ENCODE measurements at regions not wholly inside any gene's neighbourhood (a gene's known extent, or its start where the extent isn't known, plus 50 kb on each side); places are given as distances from the start of the nearest gene placed in this dataset.
A peak's percentile ranks its signal among the peaks of the same experiment; 100 is the strongest.

- WGBS, 2 donors (ENCODE audit: low coverage in 1 of 2): 48 to 51% methylated on average over 2 of the region's 2 CpGs
- H3K27ac ChIP-seq: peak overlapping the region; percentile 40 to 73 (median 64)
- no peak overlapping the region for H3K4me3 ChIP-seq
- H3K36me3 ChIP-seq: no peaks in the 10 kb centered on the region
- H3K27me3 ChIP-seq: no peaks in the 10 kb centered on the region
- intact Hi-C loops (cut with DNase I; ENCODE audit: low total_unique reads): no loop called here
- no peak for DNase-seq
- peaks cover 8 to 10% (median 9%) of the 10 kb centered on the region in 4 donors for H3K4me1 ChIP-seq
- in situ Hi-C loops (cut with MboI; ENCODE audit: low pct_ligation_motif_present in 1 of 4, low pct_unique_long_range_greater_than_20kb in 1 of 4, low sequenced_read_pairs in 3 of 4): no loop called here
- H3K9me3 ChIP-seq: no peaks in the 10 kb centered on the region
- TF ChIP-seq EP300 (IDR thresholded peaks at IDR 0.05; ENCODE audit: low read depth): no peak
- TF ChIP-seq POLR2AphosphoS5 (IDR thresholded peaks at IDR 0.05): peak in 1 of 3 donors; percentile 55
- TF ChIP-seq POLR2A (IDR thresholded peaks at IDR 0.05): no peak
- TF ChIP-seq CTCF (IDR thresholded peaks at IDR 0.05): no peak
These were observed 447.8 kb upstream of the THBS1 start for GRCh38 chr15:39132954-39133600.

- 73 to 88% methylated on average over 1 of the region's 1 CpG for WGBS, 2 donors (ENCODE audit: low coverage in 1 of 2)
- H3K4me1 ChIP-seq: peaks cover 0 to 4% (median 0%) of the 10 kb centered on the region in 4 donors
These were observed 446.6 kb upstream of the THBS1 start for GRCh38 chr15:39134282-39134681.

GRCh38 chr15:39135989-39136388 lies 444.9 kb upstream of the THBS1 start:
- Histone ChIP-seq H3K9me3 (no peaks in the 10 kb centered on the region), H3K36me3 (no peaks in the 10 kb centered on the region), H3K4me1 (peaks cover 0 to 4% (median 0%) of the 10 kb centered on the region in 4 donors), H3K27me3 (no peaks in the 10 kb centered on the region), H3K4me3 (no peak overlapping the region), H3K27ac (no peak overlapping the region)
- no peak for TF ChIP-seq EP300 (IDR thresholded peaks at IDR 0.05; ENCODE audit: low read depth)
- TF ChIP-seq POLR2AphosphoS5 (IDR thresholded peaks at IDR 0.05): no peak
- TF ChIP-seq POLR2A (IDR thresholded peaks at IDR 0.05): no peak
- no peak for TF ChIP-seq CTCF (IDR thresholded peaks at IDR 0.05)
- DNase-seq: no peak
- WGBS, 2 donors (ENCODE audit: low coverage in 1 of 2): 73 to 84% methylated on average over 7 of the region's 7 CpGs
- intact Hi-C loops (cut with DNase I; ENCODE audit: low total_unique reads) (no loop called here), in situ Hi-C loops (cut with MboI; ENCODE audit: low pct_ligation_motif_present in 1 of 4, low pct_unique_long_range_greater_than_20kb in 1 of 4, low sequenced_read_pairs in 3 of 4) (no loop called here)

More at GRCh38 chr15:39134282-39134681, 446.6 kb upstream of the THBS1 start:
- H3K4me3 ChIP-seq: no peak overlapping the region
- intact Hi-C loops (cut with DNase I; ENCODE audit: low total_unique reads) (no loop called here), in situ Hi-C loops (cut with MboI; ENCODE audit: low pct_ligation_motif_present in 1 of 4, low pct_unique_long_range_greater_than_20kb in 1 of 4, low sequenced_read_pairs in 3 of 4) (no loop called here)
- TF ChIP-seq POLR2A (IDR thresholded peaks at IDR 0.05) (no peak), POLR2AphosphoS5 (IDR thresholded peaks at IDR 0.05) (no peak), EP300 (IDR thresholded peaks at IDR 0.05; ENCODE audit: low read depth) (no peak), CTCF (IDR thresholded peaks at IDR 0.05) (no peak)
- no peaks in the 10 kb centered on the region for H3K9me3 ChIP-seq
- no peaks in the 10 kb centered on the region for H3K36me3 ChIP-seq
- no peaks in the 10 kb centered on the region for H3K27me3 ChIP-seq
- DNase-seq: no peak
- peak overlapping the region; percentile 40 to 73 (median 60) for H3K27ac ChIP-seq

- Histone ChIP-seq H3K36me3 (no peaks in the 10 kb centered on the region), H3K27me3 (no peaks in the 10 kb centered on the region), H3K9me3 (no peaks in the 10 kb centered on the region), H3K4me3 (no peak overlapping the region), H3K27ac (peak overlapping the region in 1 of 4 donors; percentile 35), H3K4me1 (no peaks in the 10 kb centered on the region)
- intact Hi-C loops (cut with DNase I; ENCODE audit: low total_unique reads): no loop called here
- 71 to 77% methylated on average over 1 to 2 of the region's 2 CpGs for WGBS, 2 donors (ENCODE audit: low coverage in 1 of 2)
- in situ Hi-C loops (cut with MboI; ENCODE audit: low pct_ligation_motif_present in 1 of 4, low pct_unique_long_range_greater_than_20kb in 1 of 4, low sequenced_read_pairs in 3 of 4): no loop called here
- TF ChIP-seq POLR2A (IDR thresholded peaks at IDR 0.05) (no peak), POLR2AphosphoS5 (IDR thresholded peaks at IDR 0.05) (no peak), CTCF (IDR thresholded peaks at IDR 0.05) (no peak), EP300 (IDR thresholded peaks at IDR 0.05; ENCODE audit: low read depth) (no peak)
- DNase-seq: no peak
These were observed 441.3 kb upstream of the THBS1 start for GRCh38 chr15:39139431-39140059.

Data from transverse colon (tissue), 4 donors.